IMR-90 (cell line): ENCODE measurements at regions not wholly inside any gene's neighbourhood (a gene's known extent, or its start where the extent isn't known, plus 50 kb on each side); places are given as distances from the start of the nearest gene placed in this dataset.

Experiments used
- ATAC-seq: fragments of 200-7000 bp; cut with Tn5 transposase; 2 replicates; pipeline ENCODE4 v1.9.1; 2020; ENCODE audit warnings: low read depth, mild to moderate bottlenecking, moderate library complexity
- BruUV-seq: library from RNA; stranded (reverse); fragments of 400-500 nt; replicated peaks from 2 replicates; lab custom pipeline; 2021; lab: Mats Ljungman, UMichigan
- CTCF ChIA-PET: fragments of 300-600 bp; formaldehyde crosslinking; extraction: SDS; loops from one replicate; lab custom pipeline; 2021; ENCODE audit warnings: antibody characterized with exemption; lab: Yijun Ruan, JAX
- POLR2A ChIA-PET: fragments of 300-600 bp; sonication (Branson Sonifier 250); formaldehyde crosslinking; loops from one replicate; lab custom pipeline; 2022; ENCODE audit warnings: antibody characterized with exemption; ENCODE audit not compliant: unreplicated experiment; lab: Charles Lee
- DNase-seq: peaks from one replicate; pipeline ENCODE4 v3.0.0; 2013
- H2AFZ ChIP-seq: replicated peaks from 2 replicates; pipeline ENCODE3; 2013; ENCODE audit warnings: low read length, mild to moderate bottlenecking; ENCODE audit not compliant: poor library complexity
- H2AK5ac ChIP-seq: 2 replicates; pipeline ENCODE4 v1.6.1; 2013; ENCODE audit warnings: low read depth, low read length, inconsistent platforms
- H2AK9ac ChIP-seq: replicated peaks from 2 replicates; pipeline ENCODE3; 2013; ENCODE audit warnings: mild to moderate bottlenecking, low read depth, low read length, moderate library complexity; ENCODE audit not compliant: poor library complexity
- H2BK120ac ChIP-seq: 2 replicates; pipeline ENCODE4 v1.6.1; 2013; ENCODE audit warnings: low read depth, low read length, inconsistent platforms
- H2BK15ac ChIP-seq: 3 replicates; pipeline ENCODE4 v1.6.1; 2013; ENCODE audit warnings: low read depth, low read length, inconsistent platforms
- H2BK20ac ChIP-seq: 2 replicates; pipeline ENCODE4 v1.6.1; 2013; ENCODE audit warnings: low read depth, mild to moderate bottlenecking, inconsistent platforms, low read length, moderate library complexity
- H2BK5ac ChIP-seq: 2 replicates; pipeline ENCODE4 v1.6.1; 2013; ENCODE audit warnings: mild to moderate bottlenecking, low read depth, low read length, inconsistent platforms; ENCODE audit not compliant: poor library complexity, severe bottlenecking
- H3K14ac ChIP-seq: replicated peaks from 2 replicates; pipeline ENCODE4 v1.6.1; 2013; ENCODE audit warnings: low read depth, low read length, inconsistent platforms
- H3K18ac ChIP-seq: 2 replicates; pipeline ENCODE4 v1.6.1; 2013; ENCODE audit warnings: low read depth, low read length, control low read depth
- H3K23ac ChIP-seq: 2 replicates; pipeline ENCODE4 v1.6.1; 2013; ENCODE audit warnings: low read depth, low read length, inconsistent platforms
- H3K27ac ChIP-seq: 2 replicates; pipeline ENCODE4 v1.5.1; 2013; ENCODE audit warnings: mild to moderate bottlenecking, control low read depth, low read length; ENCODE audit not compliant: insufficient read depth
- H3K27me3 ChIP-seq: 2 replicates; pipeline ENCODE4 v1.6.1; 2013; ENCODE audit warnings: low read length; ENCODE audit not compliant: control insufficient read depth, insufficient read depth
- H3K36me3 ChIP-seq: 2 replicates; pipeline ENCODE4 v1.6.1; 2013; ENCODE audit warnings: low read length, mixed read lengths; ENCODE audit not compliant: control insufficient read depth, insufficient read depth
- H3K4ac ChIP-seq: 2 replicates; pipeline ENCODE4 v1.6.1; 2013; ENCODE audit warnings: low read depth, low read length, inconsistent platforms
- H3K4me1 ChIP-seq: 2 replicates; pipeline ENCODE4 v1.6.1; 2013; ENCODE audit warnings: low read length, mixed read lengths; ENCODE audit not compliant: control insufficient read depth, insufficient read depth
- H3K4me2 ChIP-seq: 2 replicates; pipeline ENCODE4 v1.6.1; 2013; ENCODE audit warnings: low read depth, mild to moderate bottlenecking, control low read depth, low read length, moderate library complexity
- H3K4me3 ChIP-seq: 2 replicates; pipeline ENCODE4 v1.5.1; 2013; ENCODE audit warnings: low read depth, mild to moderate bottlenecking, control low read depth, low read length, moderate library complexity; ENCODE audit not compliant: insufficient read depth
- H3K56ac ChIP-seq: 2 replicates; pipeline ENCODE4 v1.6.1; 2013; ENCODE audit warnings: low read length, inconsistent platforms; ENCODE audit not compliant: insufficient read depth; ENCODE audit errors: extremely low read depth
- H3K79me1 ChIP-seq, 2 experiments: 2 replicates each; pipeline ENCODE4 v1.6.1; 2013; ENCODE audit warnings: low read length in 2 of 2, inconsistent platforms in 1 of 2, low read depth in 1 of 2
- H3K9ac ChIP-seq: 2 replicates; pipeline ENCODE4 v1.6.1; 2013; ENCODE audit warnings: low read depth, low read length, control low read depth
- H3K9me1 ChIP-seq: 2 replicates; pipeline ENCODE4 v1.6.1; 2013; ENCODE audit warnings: low read length, inconsistent platforms; ENCODE audit not compliant: insufficient read depth
- H3K9me3 ChIP-seq: 2 replicates; pipeline ENCODE4 v1.6.1; 2013; ENCODE audit warnings: low read length; ENCODE audit not compliant: control insufficient read depth, insufficient read depth
- H4K20me1 ChIP-seq: 2 replicates; pipeline ENCODE4 v1.6.1; 2013; ENCODE audit warnings: low read length, inconsistent platforms; ENCODE audit not compliant: insufficient read depth
- H4K5ac ChIP-seq: 2 replicates; pipeline ENCODE4 v1.6.1; 2013; ENCODE audit warnings: mild to moderate bottlenecking, low read depth, low read length, control low read depth
- H4K8ac ChIP-seq, 2 experiments: 2 replicates each; pipeline ENCODE4 v1.6.1; 2013; ENCODE audit warnings: low read depth in 2 of 2, low read length in 2 of 2, control low read depth in 1 of 2, inconsistent platforms in 1 of 2
- H4K91ac ChIP-seq: 2 replicates; pipeline ENCODE4 v1.6.1; 2013; ENCODE audit warnings: low read depth, low read length, inconsistent platforms; ENCODE audit not compliant: insufficient read depth
- BHLHE40 ChIP-seq: fragments of 150-350 bp; IDR thresholded peaks from 2 replicates; pipeline ENCODE4 v1.6.1; 2016; ENCODE audit warnings: mild to moderate bottlenecking, low read depth, low read length
- CEBPB ChIP-seq: IDR thresholded peaks from 2 replicates; pipeline ENCODE4 v1.6.1; 2012; ENCODE audit warnings: low read depth, low read length, improper control_type of control experiment
- CHD1 ChIP-seq: IDR thresholded peaks from 2 replicates; pipeline ENCODE4 v1.6.1; 2012; ENCODE audit warnings: low read depth, low read length, improper control_type of control experiment
- FOS ChIP-seq: fragments of 150-350 bp; IDR thresholded peaks from 2 replicates; pipeline ENCODE4 v1.6.1; 2016; ENCODE audit warnings: low read depth, low read length
- MAFK ChIP-seq: IDR thresholded peaks from 2 replicates; pipeline ENCODE4 v1.6.1; 2012; ENCODE audit warnings: low read depth, low read length, improper control_type of control experiment
- MAZ ChIP-seq: IDR thresholded peaks from 2 replicates; pipeline ENCODE4 v1.6.1; 2012; ENCODE audit warnings: low read depth, mild to moderate bottlenecking, low read length, improper control_type of control experiment, moderate library complexity, borderline replicate concordance
- MXI1 ChIP-seq: IDR thresholded peaks from 2 replicates; pipeline ENCODE4 v1.6.1; 2012; ENCODE audit warnings: low read depth, mild to moderate bottlenecking, low read length, moderate library complexity, borderline replicate concordance
- NFE2L2 ChIP-seq: fragments of 150-350 bp; IDR thresholded peaks from 2 replicates; pipeline ENCODE4 v1.6.1; 2016; ENCODE audit warnings: low read depth, mild to moderate bottlenecking, low read length
- POLR2A ChIP-seq: IDR thresholded peaks from 2 replicates; pipeline ENCODE4 v1.6.1; 2012; ENCODE audit warnings: mild to moderate bottlenecking, low read depth, low read length
- RAD21 ChIP-seq: IDR thresholded peaks from 2 replicates; pipeline ENCODE4 v1.6.1; 2012; ENCODE audit warnings: low read length, improper control_type of control experiment
- RCOR1 ChIP-seq: IDR thresholded peaks from 2 replicates; pipeline ENCODE4 v1.6.1; 2012; ENCODE audit warnings: mild to moderate bottlenecking, low read length, improper control_type of control experiment; ENCODE audit not compliant: insufficient replicate concordance
- SMC3 ChIP-seq: fragments of 150-350 bp; IDR thresholded peaks from 2 replicates; pipeline ENCODE4 v1.6.1; 2016; ENCODE audit warnings: low read depth, mild to moderate bottlenecking, antibody characterized with exemption, low read length, moderate library complexity
- WGBS, 2 experiments: methylation state at CpG; one replicate each; pipeline versions ENCODE4 v1.1.5 to v1.1.7; 2013; ENCODE audit warnings: missing lambda C conversion rate in 2 of 2; ENCODE audit not compliant: insufficient read length in 1 of 2; ENCODE audit errors: extremely low coverage in 2 of 2; 5-methylcytosine and 5-hydroxymethylcytosine counted together
- dilution Hi-C: fragments of 300-500 bp; cut with HindIII; formaldehyde crosslinking; loops from one replicate; pipeline ENCODE4 v1.14.3; 2018; ENCODE audit warnings: low sequenced_read_pairs; ENCODE audit not compliant: unreplicated experiment
- in situ Hi-C: fragments of 300-500 bp; cut with MboI; formaldehyde crosslinking; loops from 3 replicates; pipeline ENCODE4 v1.14.3; 2019; ENCODE audit warnings: low sequenced_read_pairs, inconsistent platforms, mixed read lengths
- intact Hi-C: fragments of 100-400 bp; cut with micrococcal nuclease; formaldehyde crosslinking; loops from 2 replicates; pipeline ENCODE4 v1.10.0; 2022
- TF ChIP-seq, protein P1 (sequence below): fragments of 150-350 bp; IDR thresholded peaks from 2 replicates; pipeline ENCODE4 v1.6.1; 2017; ENCODE audit warnings: mild to moderate bottlenecking, antibody characterized with exemption, low read length, low read depth
- TF ChIP-seq, protein P2 (sequence below): conservative IDR thresholded peaks from 2 replicates; pipeline ENCODE4 v1.5.1; 2012; ENCODE audit warnings: mild to moderate bottlenecking, low read depth, low read length, improper control_type of control experiment
- TF ChIP-seq, protein P3 (sequence below): fragments of 150-350 bp; IDR thresholded peaks from 2 replicates; pipeline ENCODE4 v1.6.1; 2016; ENCODE audit warnings: low read depth, mild to moderate bottlenecking, low read length, moderate library complexity, borderline replicate concordance

DNA sequence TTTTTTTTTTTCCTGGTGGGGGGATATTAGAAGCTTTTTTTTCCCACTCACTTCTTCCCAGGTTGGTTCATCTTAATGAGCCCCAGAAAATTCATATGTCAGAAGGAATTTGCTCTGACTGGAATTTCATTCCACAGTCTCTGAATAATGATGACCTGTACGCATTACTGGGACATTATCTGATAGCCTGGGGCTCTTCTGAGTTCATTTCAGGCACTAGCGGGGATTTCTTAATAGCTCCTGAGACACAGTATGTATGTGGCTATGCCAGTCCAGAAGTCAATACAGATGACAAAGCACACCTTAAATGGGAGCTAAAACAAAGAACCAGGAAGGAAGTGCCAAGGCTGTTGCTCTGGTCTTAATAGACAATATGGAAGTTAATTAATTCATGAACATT lies 295.2 kb upstream of the IGFBP7 start:
- BruUV-seq: no TSS peak
- no CpG with 5 or more reads among the region's 2 CpGs for WGBS, 2 experiments
- Histone ChIP-seq H3K36me3 (no peaks in the 10 kb centered on the region), H4K5ac (no peak overlapping the region), H2AK5ac (no peak overlapping the region), H2AK9ac (no peak overlapping the region), H2BK5ac (no peak overlapping the region), H3K79me1 (no peaks in the 10 kb centered on the region), H2BK120ac (no peak overlapping the region), H3K18ac (no peak overlapping the region), H3K9ac (no peak overlapping the region), H3K4ac (no peak overlapping the region), H3K9me1 (no peaks in the 10 kb centered on the region), H3K14ac (no peak overlapping the region), H3K23ac (no peak overlapping the region), H4K8ac (no peak overlapping the region), H3K4me1 (no peaks in the 10 kb centered on the region), H3K4me2 (no peak overlapping the region), H2AFZ (no peak overlapping the region), H3K27me3 (no peaks in the 10 kb centered on the region), H3K56ac (no peak overlapping the region), H3K27ac (no peak overlapping the region), H4K20me1 (no peaks in the 10 kb centered on the region), H3K4me3 (no peak overlapping the region), H2BK20ac (no peak overlapping the region), H3K9me3 (no peaks in the 10 kb centered on the region), H2BK15ac (no peak overlapping the region), H4K91ac (no peak overlapping the region)
- CTCF ChIA-PET: no interaction called here
- dilution Hi-C loops (no loop called here), intact Hi-C loops (no loop called here), in situ Hi-C loops (no loop called here)
- POLR2A ChIA-PET: no interaction called here
- DNase-seq (no peak), ATAC-seq (no peak)
- TF ChIP-seq, protein P1, sequence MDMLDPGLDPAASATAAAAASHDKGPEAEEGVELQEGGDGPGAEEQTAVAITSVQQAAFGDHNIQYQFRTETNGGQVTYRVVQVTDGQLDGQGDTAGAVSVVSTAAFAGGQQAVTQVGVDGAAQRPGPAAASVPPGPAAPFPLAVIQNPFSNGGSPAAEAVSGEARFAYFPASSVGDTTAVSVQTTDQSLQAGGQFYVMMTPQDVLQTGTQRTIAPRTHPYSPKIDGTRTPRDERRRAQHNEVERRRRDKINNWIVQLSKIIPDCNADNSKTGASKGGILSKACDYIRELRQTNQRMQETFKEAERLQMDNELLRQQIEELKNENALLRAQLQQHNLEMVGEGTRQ: no peak
- TF ChIP-seq FOS (no peak), CEBPB (no peak), SMC3 (no peak), RCOR1 (no peak), BHLHE40 (no peak), MAFK (no peak), CHD1 (no peak), NFE2L2 (no peak), POLR2A (no peak), MXI1 (no peak), MAZ (no peak), RAD21 (no peak)
- TF ChIP-seq, protein P2, sequence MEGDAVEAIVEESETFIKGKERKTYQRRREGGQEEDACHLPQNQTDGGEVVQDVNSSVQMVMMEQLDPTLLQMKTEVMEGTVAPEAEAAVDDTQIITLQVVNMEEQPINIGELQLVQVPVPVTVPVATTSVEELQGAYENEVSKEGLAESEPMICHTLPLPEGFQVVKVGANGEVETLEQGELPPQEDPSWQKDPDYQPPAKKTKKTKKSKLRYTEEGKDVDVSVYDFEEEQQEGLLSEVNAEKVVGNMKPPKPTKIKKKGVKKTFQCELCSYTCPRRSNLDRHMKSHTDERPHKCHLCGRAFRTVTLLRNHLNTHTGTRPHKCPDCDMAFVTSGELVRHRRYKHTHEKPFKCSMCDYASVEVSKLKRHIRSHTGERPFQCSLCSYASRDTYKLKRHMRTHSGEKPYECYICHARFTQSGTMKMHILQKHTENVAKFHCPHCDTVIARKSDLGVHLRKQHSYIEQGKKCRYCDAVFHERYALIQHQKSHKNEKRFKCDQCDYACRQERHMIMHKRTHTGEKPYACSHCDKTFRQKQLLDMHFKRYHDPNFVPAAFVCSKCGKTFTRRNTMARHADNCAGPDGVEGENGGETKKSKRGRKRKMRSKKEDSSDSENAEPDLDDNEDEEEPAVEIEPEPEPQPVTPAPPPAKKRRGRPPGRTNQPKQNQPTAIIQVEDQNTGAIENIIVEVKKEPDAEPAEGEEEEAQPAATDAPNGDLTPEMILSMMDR: no peak
- TF ChIP-seq, protein P3, sequence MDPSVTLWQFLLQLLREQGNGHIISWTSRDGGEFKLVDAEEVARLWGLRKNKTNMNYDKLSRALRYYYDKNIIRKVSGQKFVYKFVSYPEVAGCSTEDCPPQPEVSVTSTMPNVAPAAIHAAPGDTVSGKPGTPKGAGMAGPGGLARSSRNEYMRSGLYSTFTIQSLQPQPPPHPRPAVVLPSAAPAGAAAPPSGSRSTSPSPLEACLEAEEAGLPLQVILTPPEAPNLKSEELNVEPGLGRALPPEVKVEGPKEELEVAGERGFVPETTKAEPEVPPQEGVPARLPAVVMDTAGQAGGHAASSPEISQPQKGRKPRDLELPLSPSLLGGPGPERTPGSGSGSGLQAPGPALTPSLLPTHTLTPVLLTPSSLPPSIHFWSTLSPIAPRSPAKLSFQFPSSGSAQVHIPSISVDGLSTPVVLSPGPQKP: no peak
